ENCODE measurements at regions not wholly inside any gene's neighbourhood (a gene's known extent, or its start where the extent isn't known, plus 50 kb on each side); places are given as distances from the start of the nearest gene placed in this dataset.

DNA sequence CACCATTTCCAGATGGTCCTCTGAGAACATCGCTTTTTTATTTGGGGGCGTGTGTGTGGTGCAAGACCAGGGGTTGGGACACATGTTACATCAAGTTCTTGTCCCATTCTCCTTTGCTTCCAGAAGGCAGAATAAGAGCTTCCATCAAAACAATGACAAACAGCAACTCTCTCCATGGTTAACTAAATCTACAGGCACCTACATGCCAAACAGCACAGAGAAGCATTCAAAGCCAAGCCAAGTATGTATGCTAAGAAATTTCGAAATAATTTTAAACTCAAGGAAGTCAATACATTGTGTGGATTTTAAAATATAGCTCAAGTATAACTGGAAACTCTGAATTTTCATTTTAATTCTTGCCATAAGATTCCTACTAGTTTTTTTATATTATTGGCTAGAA, 105.6 kb downstream of the SEC61B start:
- no peak for DNase-seq

DNA sequence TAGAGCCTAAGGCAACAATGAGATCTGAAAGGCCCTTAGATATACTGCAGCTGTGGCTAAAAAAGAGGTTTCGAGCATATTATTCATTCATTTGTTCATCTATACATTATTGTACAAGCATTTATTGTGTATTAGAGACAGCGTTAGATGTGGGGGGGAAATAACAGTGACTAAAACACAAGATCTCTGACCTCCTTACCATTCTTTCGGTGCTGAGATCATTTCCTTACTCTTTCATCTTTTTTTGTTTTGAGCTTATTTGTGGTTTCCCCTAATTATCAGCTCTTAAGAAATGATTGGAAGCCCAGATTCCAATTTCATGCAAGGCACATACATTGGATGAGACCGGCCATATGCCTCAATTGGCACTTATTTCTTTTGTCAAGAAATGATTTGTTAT, 113.2 kb downstream of the SEC61B start:
- no peak for DNase-seq

DNA sequence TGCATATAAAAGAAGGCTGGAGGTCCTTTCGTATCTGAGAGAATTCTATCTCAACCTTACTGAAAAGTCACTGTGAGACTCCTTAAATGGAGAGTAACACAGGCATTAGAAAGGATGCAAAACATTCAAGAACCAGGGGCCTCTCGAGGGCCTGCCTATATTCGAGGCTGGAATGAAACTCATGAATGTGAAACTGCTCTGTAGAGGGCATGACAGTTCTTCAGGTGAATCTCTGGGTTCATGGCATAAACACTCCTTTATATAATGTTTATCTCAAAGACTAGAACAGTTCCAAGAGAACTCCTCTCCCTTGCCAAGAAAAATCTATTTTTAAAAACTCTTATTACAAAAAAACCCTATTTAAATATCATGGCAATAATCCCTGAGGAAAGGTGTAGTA, 113.9 kb downstream of the SEC61B start:
- no peak for DNase-seq

DNA sequence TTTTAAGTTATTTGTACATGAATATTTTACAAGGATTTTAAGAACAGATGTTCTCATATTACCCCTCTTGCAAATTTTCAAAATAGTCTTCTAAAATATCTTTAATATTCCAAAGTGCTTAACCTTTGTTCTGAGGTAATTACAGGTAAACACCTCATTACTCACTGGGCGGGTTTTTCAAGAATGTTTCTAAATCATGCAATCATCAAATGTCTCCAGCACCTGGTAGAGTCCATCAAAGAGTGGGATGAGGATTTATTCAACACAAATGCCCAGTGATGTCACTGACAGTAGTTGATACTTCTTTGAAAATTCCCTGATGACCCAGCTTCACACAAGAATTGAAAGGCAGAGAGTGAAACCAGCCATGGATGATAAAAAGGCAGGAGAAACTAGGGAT, 114.4 kb downstream of the SEC61B start:
- no peak for DNase-seq

DNA sequence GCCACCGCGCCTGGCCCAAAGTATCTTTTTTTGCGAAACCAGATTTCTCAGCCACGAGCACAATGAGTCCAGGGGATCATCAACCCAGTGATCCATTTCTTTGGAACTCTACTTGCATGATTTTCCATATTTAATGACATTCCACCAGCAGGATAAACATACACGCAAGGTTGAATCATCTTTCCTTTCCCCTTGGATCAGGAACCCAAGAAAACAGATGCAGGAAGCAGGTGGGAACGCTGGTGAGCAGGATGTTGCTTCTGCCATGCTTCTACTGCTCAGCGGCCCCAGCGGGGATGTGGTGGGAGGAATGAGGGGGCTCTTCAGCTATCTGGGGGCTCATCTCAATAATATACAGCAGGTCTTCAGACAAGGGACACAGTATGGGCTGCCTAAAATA, 118.2 kb downstream of the SEC61B start:
- DNase-seq, result no peak

DNA sequence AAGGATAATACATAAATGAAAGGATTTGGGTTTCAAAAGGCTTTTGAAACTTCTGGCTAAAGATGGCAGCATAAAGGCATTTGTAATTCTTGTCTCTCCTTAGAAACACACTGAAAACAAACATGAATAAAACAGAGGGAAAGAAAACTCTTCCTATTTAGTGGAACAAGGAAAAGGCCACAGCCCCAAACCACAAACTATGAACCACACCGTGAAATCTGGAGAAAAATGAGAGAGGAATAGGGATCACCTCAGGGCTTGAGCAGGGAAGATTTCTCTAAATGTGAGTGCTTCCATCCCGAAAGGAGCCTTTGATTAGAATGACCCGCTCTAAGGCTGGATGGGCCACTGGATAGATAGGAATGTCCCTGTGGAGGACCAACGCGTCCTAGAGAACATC, 119.6 kb downstream of the SEC61B start:
- DNase-seq, result no peak

DNA sequence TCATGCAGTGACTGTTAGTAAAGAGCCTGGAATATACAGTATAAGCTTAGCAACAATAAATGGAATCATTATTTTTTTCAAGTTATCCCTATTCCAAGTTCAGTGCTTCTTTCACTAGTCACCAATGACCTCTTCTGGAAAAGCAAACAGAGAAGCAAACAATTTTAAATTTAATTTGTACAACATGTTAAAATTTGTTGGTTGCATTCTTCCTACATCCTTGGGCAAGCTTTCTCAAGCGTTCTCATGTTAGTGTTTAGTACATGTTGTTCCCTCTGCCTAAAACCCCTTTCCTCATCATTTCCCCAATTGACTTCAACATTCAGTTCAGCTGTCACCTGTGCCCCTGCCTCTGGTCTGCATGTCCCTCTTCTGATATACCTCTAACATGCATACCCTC, 123.4 kb downstream of the SEC61B start:
- DNase-seq, result no peak

DNA sequence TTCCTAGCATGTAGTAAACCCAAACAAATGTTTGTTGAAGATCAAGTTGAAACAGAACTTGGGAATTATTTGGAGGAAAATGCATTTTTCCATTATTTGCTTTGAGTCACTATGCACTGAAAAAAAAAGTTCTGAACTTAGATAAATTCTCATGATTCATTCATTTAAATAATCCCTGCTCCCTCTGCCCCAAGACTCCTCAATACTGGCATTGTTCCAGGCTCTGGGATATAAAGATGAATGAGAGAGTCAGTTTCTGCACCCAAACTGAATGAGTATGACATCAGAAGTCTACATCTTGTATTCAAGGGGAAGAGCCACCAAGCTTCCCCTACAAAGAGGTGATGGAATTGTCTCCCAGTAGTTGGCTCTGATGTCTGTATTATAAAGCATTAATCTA, 123.9 kb downstream of the SEC61B start:
- no peak for DNase-seq

DNA sequence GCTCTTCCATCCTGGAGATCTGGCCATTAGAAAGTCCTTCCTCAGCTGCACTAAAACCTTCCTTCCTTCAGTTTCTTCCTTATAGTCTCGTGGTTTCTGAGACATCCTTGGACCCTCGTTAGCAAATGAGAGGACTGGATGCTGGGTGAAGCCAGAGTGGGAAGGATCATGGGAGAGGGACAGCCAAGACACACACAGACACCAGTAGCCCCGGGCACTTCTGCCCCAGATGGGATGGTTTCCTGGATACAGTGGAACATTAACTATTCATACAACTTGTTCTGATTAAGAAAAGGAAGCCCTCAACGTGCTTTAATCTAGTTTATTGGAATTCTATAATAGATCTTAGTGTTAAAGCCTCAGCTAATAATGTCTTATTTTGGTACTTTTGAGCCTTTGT, 125.5 kb downstream of the SEC61B start:
- DNase-seq, result no peak

DNA sequence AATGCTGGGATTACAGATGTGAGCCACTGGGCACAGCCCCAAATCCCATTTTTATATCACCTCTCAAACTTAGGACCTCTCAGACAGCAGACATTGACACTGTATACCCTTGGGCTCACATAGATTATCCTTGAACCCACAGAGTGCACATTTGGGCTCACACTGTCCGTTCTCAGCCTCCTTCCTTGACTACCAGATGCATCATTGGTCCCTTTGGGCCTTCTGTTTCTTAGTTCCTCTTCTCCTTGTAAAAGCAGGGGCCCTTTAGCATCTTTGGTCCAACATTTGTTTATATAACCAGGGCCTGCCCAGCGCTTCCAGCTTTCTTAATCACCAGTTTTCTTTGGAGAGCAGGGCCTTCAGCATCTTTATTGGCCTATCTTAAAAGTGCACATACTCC, 126.2 kb downstream of the SEC61B start:
- DNase-seq, result no peak

DNA sequence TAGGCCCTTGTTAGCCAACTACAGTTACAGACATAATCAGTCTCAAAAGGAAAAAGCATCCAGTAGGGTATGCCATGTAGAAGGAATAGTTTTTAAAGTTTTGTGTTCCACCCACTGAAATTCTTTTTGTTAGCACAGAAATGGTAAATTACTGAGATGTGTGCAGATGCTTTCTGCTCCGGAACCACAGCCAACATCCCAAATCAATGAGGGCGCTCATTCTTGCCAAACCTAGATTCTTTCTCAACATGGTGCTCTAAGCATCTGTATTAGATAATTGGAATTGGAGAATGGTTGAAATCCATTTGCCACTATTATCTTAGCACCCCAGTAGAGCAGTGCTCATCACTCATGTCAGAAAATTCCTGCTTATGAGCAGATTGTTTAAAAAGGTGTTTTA, 127.8 kb downstream of the SEC61B start:
- DNase-seq, result no peak

DNA sequence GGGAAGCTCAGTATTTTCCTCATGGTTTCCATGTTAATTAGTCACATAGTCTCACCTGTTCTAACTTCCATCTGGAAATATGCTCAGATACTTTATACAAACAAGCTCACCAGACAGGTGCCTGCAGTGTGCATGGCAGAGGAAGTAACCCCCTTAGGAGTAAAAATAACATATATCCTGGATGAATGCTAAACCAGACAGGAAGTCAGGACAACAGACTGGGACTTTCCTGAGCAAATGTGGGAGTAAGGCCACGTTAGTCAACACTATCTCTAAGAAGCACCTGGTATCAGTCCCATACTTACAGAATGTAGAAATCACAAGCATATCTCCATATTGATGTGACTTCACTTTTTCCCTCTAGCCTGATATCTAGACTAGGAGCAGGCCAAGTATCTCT, 128.4 kb downstream of the SEC61B start:
- no peak for DNase-seq

DNA sequence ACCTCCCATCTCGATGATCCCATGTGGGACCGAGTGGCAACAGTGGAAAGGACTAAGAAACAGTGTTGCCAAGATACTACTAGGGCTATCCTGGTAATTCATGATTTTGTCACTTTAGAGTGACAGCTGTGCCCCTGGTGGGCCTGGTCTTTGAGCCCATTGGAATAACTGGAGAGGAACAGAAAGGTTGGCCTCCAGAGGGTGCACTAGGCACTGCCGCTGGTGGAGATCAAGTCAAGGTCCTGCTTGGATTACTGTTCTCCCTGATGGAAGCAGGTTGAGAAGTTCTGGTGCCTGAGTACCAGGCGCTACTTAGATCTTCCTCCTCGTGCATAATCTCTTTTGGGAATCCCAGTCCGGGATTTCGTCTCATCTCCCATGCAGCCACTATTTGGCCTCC, 129.6 kb downstream of the SEC61B start:
- no peak for DNase-seq

DNA sequence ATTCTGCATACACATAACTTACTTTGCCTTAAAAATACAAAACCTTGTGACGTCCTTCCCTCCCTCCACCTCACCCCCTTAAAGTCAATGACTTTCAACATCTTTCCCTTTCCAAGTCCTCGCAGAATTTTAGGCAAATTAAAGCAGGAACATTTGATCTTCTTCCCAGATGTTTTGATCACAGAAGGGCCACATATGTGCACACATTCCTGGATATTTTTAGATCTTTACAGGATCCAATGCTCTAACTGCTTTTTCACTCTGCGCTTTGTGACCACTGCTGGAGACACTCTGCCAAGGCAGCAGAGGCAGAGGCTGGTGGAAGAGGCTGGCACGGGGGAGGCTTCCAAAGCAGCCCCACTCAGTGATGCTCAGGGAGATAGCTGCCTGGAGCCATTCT, 130.7 kb downstream of the SEC61B start:
- DNase-seq, result no peak

DNA sequence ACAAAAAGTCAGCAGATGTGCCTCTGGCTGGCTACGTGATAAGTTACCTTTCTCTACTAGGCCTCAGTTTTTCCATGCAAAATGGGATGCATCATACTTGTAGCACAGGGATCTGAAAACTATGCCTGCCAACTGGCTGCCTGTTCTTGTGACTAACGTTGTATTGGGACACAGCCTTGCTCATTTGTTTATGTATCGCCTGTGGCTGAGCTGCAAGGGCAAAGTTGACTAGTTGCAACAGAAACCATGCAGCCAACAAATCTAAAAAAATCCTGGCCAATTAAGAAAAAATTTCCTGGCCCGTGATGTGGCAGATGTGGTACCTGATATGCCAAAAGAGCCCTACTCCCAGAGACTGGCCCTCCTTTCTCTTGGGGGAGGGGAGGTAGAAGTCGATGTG, 131.3 kb downstream of the SEC61B start:
- no peak for DNase-seq

DNA sequence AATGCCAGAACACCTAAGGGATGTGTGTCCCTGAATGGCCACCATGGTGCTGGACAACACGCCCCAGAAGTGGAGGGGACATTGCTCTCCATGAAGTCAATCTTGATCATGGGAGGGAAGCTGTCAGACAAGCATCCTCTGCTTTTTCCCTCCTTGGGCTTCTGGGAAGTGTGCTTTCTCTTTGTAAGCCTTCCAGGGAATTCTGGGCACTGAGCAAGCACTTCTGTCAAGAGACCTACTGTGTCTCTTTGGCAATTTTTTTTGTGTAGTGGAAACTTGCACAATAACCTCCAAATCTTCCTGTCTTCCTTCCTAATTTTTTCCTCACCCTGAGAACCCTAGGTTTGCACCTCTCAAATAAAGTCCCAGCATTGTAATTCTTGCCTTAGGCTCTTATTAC, 132.0 kb downstream of the SEC61B start:
- DNase-seq, result no peak

DNA sequence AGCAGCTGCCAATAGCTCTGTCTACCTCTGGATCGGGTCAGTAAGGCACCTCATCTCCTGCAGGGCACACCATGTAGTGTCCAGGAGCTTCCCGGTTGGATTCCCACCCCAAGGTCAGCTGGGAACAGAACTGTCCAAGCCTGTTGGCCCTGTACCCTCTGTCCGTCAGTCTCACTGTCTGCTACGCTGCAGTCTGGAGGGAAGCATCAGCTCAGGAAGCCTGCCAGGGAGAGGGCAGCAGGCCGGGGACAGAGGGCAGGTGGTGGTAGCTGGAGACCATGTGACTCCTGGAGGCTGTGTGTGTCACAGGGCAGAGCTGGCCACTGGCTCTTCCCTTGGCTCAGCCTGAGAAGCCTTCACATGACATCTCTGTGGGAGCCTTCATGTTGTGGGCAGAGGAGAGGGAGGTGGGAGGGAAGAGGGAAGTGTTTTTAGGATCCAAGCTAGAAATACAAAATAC, 134.5 kb downstream of the SEC61B start:
- DNase-seq, result no peak

DNA sequence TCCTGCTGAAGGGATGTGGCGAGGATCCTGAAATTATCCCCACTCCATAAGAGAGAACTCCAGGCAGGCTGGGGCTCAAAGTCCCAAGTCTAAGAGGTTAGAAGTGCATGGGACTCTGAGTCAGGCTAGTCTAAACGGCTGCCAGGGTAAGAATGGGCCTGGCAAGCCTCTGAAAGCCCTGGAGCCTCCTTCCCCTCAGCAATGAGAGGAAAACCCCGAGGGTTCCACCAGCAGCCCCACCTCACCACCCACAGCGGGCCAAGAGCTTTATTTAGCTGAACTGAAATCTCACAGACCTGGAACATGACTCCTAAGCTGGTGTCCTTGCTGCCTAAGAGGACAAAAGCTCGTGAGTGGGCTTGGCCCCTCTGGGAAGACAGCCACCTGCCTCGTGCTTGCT, 135.5 kb downstream of the SEC61B start:
- no peak for DNase-seq

DNA sequence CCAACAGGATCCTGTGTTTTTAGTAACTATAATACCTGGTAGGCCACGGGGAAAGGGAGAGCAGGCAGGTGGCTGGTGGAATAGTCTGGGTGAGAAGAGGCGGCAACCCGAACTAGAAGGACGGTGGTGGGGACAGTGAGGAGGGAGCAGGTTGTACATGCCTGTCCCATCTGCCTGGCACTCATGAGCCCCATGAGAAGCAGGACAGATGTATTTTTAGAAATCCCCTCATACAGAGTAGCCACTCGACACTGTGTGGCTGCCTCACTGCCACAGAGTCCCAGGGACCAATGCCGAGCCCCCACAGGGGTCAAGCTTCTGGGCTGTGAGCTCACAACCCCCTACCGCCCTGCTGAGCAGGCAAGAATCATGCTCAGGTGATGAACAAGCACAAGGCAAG, 136.6 kb downstream of the SEC61B start:
- DNase-seq, result no peak

DNA sequence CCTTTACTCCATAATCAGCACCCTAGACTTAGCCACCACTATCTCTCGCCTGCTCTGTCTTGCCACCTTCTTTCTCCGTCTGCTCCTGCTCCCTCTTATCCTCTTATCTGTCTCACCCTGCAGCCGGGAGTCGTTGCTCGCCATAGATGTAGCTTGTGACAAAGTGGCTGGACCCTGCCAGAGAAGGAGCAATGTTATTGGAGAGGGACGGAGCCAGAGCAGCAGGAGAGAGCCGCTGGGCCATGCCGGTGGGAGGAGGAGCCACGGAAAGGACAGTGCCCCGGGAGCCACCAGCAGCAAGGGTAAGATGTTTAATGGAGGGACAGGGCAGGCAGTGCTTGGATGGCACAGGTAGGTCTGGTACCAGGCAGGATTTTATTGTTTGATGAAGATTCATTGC, 137.3 kb downstream of the SEC61B start:
- no peak for DNase-seq

DNA sequence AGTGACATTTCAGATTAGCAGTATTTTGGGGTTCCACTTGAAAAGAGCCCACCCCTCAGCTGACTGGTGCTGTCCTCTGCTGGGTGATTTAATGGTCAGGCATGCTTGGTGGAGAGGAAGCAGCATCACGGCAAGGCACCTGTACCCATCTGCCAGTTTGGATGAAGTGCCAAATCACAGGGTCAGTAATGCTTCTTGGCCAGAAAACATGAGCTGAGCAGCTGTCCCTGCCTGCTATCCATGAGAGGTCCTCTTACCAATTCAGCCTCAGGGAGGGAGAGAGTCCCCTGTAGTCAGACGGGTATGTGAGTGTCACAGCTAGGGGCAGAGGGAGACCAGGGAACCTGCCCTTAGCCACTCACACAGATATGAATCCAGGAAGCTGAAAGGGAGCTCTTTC, 137.9 kb downstream of the SEC61B start:
- no peak for DNase-seq

DNA sequence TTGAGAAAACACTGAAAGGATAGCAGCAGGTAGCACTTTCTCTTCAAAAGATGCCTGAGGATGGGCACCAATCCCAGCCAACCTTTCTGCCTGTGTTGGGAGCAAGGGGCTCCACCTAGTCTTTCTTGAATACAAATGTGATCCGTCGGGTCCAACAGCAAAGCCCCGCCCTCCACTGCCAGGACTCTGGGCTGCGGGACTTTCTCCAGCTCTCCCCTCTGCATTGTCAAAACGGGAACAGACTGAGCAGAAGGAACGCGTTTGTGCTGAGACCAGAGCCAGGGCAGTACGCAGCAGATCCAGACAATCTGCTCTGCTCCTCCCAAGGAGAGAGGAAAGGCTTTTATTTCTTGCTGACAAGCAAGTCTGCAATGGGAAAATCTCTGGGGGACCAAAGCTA, 139.7 kb downstream of the SEC61B start:
- peak; percentile 43 for DNase-seq

DNA sequence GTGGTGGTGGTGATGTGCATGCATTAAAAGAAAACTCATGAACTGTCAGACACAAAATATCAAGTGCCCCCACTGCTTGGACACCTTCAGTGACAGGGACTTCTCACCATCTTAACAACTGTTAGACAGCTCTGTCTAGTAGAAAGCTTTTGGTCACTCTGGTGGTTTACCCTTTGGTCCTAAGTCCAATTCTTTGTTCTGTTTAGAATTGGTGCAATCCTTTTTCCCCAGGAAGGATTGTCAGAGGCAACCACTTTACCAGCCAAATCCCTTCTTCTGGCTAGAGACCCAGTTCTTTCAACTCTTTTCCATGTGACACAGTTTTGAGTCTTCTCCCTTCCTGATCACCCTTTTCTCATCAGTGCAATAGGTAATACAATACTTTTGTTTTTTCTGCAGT, 140.2 kb downstream of the SEC61B start:
- DNase-seq, result no peak

DNA sequence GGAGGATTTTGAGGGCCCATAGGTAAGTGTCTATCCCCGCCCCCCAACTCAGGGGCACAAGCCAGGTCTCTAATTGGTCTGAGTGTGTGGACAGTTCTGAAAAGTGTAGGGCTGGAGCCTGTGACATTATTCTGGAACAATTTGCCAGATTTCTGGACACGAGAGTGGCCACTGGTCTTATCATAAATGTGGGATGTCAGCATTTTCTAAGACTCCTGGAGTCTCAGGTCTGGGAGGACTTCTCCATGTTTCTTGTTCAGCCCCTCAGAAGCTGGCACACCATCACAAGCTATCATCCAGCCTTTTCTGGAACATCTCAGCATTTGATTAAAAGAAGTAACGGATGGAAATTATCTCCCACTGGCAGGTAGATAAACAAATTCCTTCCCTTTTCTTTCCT, 141.4 kb downstream of the SEC61B start:
- no peak for DNase-seq

DNA sequence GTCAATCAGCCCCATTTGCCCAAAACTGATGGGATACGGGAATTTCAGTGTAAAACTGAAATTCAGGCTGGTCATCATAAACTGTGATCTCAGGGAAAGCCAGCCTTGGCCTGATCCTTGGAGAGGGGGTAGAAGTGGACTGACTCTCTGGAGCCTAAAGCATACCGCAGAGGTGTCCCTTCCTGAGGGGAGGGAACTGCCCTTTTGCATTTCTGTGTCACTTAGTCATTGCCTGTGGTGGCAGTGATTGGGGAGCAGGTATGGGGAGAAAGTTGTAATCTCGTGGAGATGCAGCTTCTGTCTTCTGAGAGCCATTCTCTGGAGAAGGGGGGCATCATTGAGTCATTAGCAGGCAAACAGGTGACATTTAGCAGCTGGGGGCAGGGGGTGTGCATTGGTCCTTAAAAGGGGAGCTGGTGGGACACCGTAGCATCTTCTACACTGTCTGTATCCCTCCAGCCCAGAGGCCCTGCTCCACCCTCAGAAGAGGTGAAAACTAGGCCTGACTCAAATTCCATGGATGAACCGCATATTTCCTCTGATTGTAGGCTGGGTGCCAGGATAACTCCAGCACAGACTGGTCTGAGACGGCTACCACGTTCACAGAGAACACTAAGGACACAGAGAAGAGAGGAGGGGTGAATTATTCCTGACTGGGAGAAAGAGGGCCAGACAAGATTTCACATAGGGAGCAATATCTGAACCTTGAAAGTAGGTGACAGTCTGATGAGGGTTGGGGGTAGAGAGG, 143.3 kb downstream of the SEC61B start:
- DNase-seq, result no peak

DNA sequence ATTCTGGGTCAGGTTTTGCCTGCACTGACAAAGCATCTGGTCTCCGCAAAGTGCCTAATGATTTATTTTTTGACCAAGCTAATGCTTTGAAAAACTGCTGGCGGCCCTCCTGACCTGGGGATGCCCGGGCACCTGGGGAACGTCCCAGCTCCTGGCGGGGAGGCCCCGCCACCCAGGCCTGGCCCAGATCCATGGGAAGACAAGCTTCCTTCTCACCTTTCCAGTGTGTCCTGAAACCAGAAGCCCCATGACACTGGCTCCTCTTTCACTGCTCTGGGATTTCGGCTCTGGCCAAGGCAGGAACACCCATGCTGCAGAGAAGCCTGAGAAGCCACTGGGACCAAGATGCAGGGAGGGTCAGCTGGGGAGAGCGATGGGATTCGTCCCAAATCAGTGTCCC, 144.1 kb downstream of the SEC61B start:
- DNase-seq, result no peak

All from retina (tissue), 1 donor.